Right lobe of liver (tissue), 6 donors: ENCODE measurements at regions not wholly inside any gene's neighbourhood (a gene's known extent, or its start where the extent isn't known, plus 50 kb on each side); places are given as distances from the start of the nearest gene placed in this dataset.
"Not testable (repeated sequence)": the region's sequence is repeated elsewhere in the genome, so short reads cannot be mapped to it uniquely, and the experiment has no call there.

Experiments
- ATAC-seq, 4 donors: fragments of 200-7000 bp; cut with Tn5 transposase; one replicate each; pipeline ENCODE4 v1.9.1; 2020; ENCODE audit warnings: mild to moderate bottlenecking in 4 of 4, moderate library complexity in 4 of 4
- DNase-seq, 3 donors: peaks; one replicate each; pipeline ENCODE4 v3.0.0-alpha.2; 2020
- H3K27ac ChIP-seq, 3 donors: fragments of 200-600 bp; one replicate each; pipeline ENCODE4 v1.8.0; 2022
- H3K27me3 ChIP-seq, 2 donors: fragments of 200-600 bp; one replicate each; pipeline ENCODE4 v1.8.0; 2022
- H3K36me3 ChIP-seq, 4 donors: fragments of 200-600 bp; sonication (generic) in 1 of 4; one replicate each; pipeline versions ENCODE4 v1.5.1 to v1.8.0; 2017 to 2022; ENCODE audit warnings: control low read depth in 1 of 4
- H3K4me1 ChIP-seq, 4 donors: fragments of 200-600 bp; sonication (generic) in 1 of 4; one replicate each; pipeline versions ENCODE4 v1.5.1 to v1.8.0; 2017 to 2022; ENCODE audit warnings: control low read depth in 1 of 4
- H3K4me3 ChIP-seq, 3 donors: fragments of 200-600 bp; one replicate each; pipeline ENCODE4 v1.8.0; 2022
- H3K9me3 ChIP-seq, 4 donors: fragments of 200-600 bp; sonication (generic) in 1 of 4; one replicate each; pipeline versions ENCODE4 v1.5.1 to v1.8.0; 2017 to 2022; ENCODE audit warnings: control low read depth in 1 of 4
- CTCF ChIP-seq, 4 donors: fragments of 200-600 bp in 3 of 4; fragments of 450-650 bp in 1 of 4; IDR thresholded peaks; one replicate each; pipeline versions ENCODE4 v1.5.1 to v1.8.0; 2016 to 2022; ENCODE audit warnings: antibody characterized with exemption in 4 of 4, mild to moderate bottlenecking in 2 of 4
- POLR2A ChIP-seq: fragments of 450-650 bp; IDR thresholded peaks from one replicate; pipeline ENCODE4 v1.6.1; 2017; ENCODE audit warnings: antibody characterized with exemption, mild to moderate bottlenecking
- WGBS: methylation state at CpG from one replicate; pipeline ENCODE4 v1.1.6; 2018; ENCODE audit warnings: low coverage, low lambda C conversion rate; ENCODE audit not compliant: insufficient coverage; ENCODE audit errors: missing lambda C conversion rate; 5-methylcytosine and 5-hydroxymethylcytosine counted together
- intact Hi-C, 2 donors: fragments of 100-400 bp; cut with DNase I; formaldehyde crosslinking; loops; one replicate each; pipeline versions ENCODE4 v1.11.2 to v1.14.1; 2022
- donor health status: DM: no; HTN: yes; CAD: no.
- donor health status: DM: no; HTN: no; CAD: no.
- donor health status: DM: no; HTN: no; CAD: no.
- donor health status: DM: no; HTN: yes; CAD: no.
- donor health status: DM: no; HTN: yes; CAD: no.

GRCh38 chr12:5328669-5329517 is 103.0 kb upstream of the NTF3 start:
- no peaks in the 10 kb centered on the region for H3K36me3 ChIP-seq
- intact Hi-C loops = no loop called here
- no peaks in the 10 kb centered on the region for H3K27me3 ChIP-seq
- no peaks in the 10 kb centered on the region for H3K4me1 ChIP-seq
- 59% methylated on average over 7 of the region's 7 CpGs for WGBS
- no peak for DNase-seq
- TF ChIP-seq CTCF (IDR thresholded peaks at IDR 0.05) (no peak), POLR2A (no peak)
- H3K4me3 ChIP-seq = no peak overlapping the region
- no peaks in the 10 kb centered on the region for H3K9me3 ChIP-seq
- no peak for ATAC-seq
- H3K27ac ChIP-seq = no peak overlapping the region

GRCh38 chr12:5332551-5332950 is 99.4 kb upstream of the NTF3 start:
- ATAC-seq = no peak
- no peak for TF ChIP-seq POLR2A
- no peak for TF ChIP-seq CTCF (IDR thresholded peaks at IDR 0.05)
- Histone ChIP-seq H3K4me3 (no peak overlapping the region), H3K4me1 (no peaks in the 10 kb centered on the region), H3K27me3 (no peaks in the 10 kb centered on the region), H3K36me3 (no peaks in the 10 kb centered on the region), H3K9me3 (no peaks in the 10 kb centered on the region), H3K27ac (no peak overlapping the region)
- WGBS = no CpG with 5 or more reads among the region's 3 CpGs
- DNase-seq = no peak
- intact Hi-C loops = no loop called here

- Histone ChIP-seq H3K27ac (no peak overlapping the region), H3K36me3 (no peaks in the 10 kb centered on the region), H3K4me1 (no peaks in the 10 kb centered on the region), H3K9me3 (no peaks in the 10 kb centered on the region), H3K27me3 (no peaks in the 10 kb centered on the region), H3K4me3 (no peak overlapping the region)
- intact Hi-C loops = no loop called here
- ATAC-seq = no peak
- TF ChIP-seq CTCF (IDR thresholded peaks at IDR 0.05) (no peak), POLR2A (no peak)
- no peak for DNase-seq
- 40% methylated on average over 1 of the region's 7 CpGs for WGBS
These were observed 98.8 kb upstream of the NTF3 start for GRCh38 chr12:5333096-5333495.

- Histone ChIP-seq H3K27ac (no peak overlapping the region), H3K27me3 (no peaks in the 10 kb centered on the region), H3K36me3 (no peaks in the 10 kb centered on the region), H3K4me1 (no peaks in the 10 kb centered on the region), H3K9me3 (no peaks in the 10 kb centered on the region), H3K4me3 (no peak overlapping the region)
- no peak for ATAC-seq
- intact Hi-C loops = no loop called here
- DNase-seq = no peak
- TF ChIP-seq CTCF (IDR thresholded peaks at IDR 0.05) (no peak), POLR2A (no peak)
- WGBS = 71% methylated on average over 2 of the region's 2 CpGs
These were observed 96.8 kb upstream of the NTF3 start for GRCh38 chr12:5335069-5335468.

GRCh38 chr12:5341086-5341485 is 90.8 kb upstream of the NTF3 start:
- intact Hi-C loops, H3K36me3 ChIP-seq, H3K4me1 ChIP-seq, H3K27ac ChIP-seq, H3K9me3 ChIP-seq, H3K4me3 ChIP-seq, H3K27me3 ChIP-seq, ATAC-seq, DNase-seq: not testable (repeated sequence)
- 33% methylated on average over 2 of the region's 2 CpGs for WGBS
